GM12878 (cell line): ENCODE measurements at regions not wholly inside any gene's neighbourhood (a gene's known extent, or its start where the extent isn't known, plus 50 kb on each side); places are given as distances from the start of the nearest gene placed in this dataset.

Experiments used
- ATAC-seq: fragments of 200-7000 bp; cut with Tn5 transposase; 3 replicates; pipeline ENCODE4 v1.9.1; 2020; ENCODE audit warnings: mild to moderate bottlenecking, moderate library complexity
- BruUV-seq: library from RNA; stranded (reverse); fragments of 400-500 nt; replicated peaks from 2 replicates; lab custom pipeline; 2021; lab: Mats Ljungman, UMichigan
- CTCF ChIA-PET: fragments of 300-600 bp; sonication (Branson Sonifier 250); formaldehyde crosslinking; extraction: SDS; loops from one replicate; lab custom pipeline; 2021; ENCODE audit warnings: inconsistent platforms; lab: Yijun Ruan, JAX
- POLR2A ChIA-PET: fragments of 350-600 bp; formaldehyde crosslinking; extraction: SDS; loops from one replicate; lab custom pipeline; 2021; ENCODE audit warnings: inconsistent platforms; lab: Charles Lee
- RAD21 ChIA-PET: fragments of 300-600 bp; sonication (Branson Sonifier 250); formaldehyde crosslinking; loops from one replicate; lab custom pipeline; 2023; ENCODE audit warnings: antibody characterized with exemption; ENCODE audit not compliant: unreplicated experiment; lab: Charles Lee
- SMC1A ChIA-PET: fragments of 300-600 bp; sonication (Branson Sonifier 250); formaldehyde crosslinking; loops from one replicate; lab custom pipeline; 2023; ENCODE audit not compliant: unreplicated experiment, uncharacterized antibody; lab: Charles Lee
- DNase-seq: peaks from one replicate; pipeline ENCODE4 v3.0.0-alpha.2; 2011; ENCODE audit warnings: low read depth, low spot score
- FAIRE-seq: peaks from 3 replicates; lab custom pipeline; 2011; peaks lifted over from hg19 to GRCh38; lab: Jason Lieb, UNC
- H2AFZ ChIP-seq: 2 replicates; pipeline ENCODE4 v1.6.0; 2011; ENCODE audit warnings: low read depth, low read length, control low read depth; ENCODE audit not compliant: control insufficient read depth
- H3K27ac ChIP-seq: 2 replicates; pipeline ENCODE4 v1.5.1; 2011; ENCODE audit warnings: control low read depth; ENCODE audit not compliant: control insufficient read depth, insufficient read depth
- H3K27me3 ChIP-seq, 2 experiments: replicated peaks in 1 of 2; 2 replicates each; pipeline versions ENCODE4 v1.6.0 to v1.6.1; 2011; ENCODE audit warnings: low read length in 1 of 2; ENCODE audit not compliant: control insufficient read depth in 2 of 2, insufficient read depth in 2 of 2
- H3K36me3 ChIP-seq, 2 experiments: 2 replicates each; pipeline ENCODE4 v1.5.1; 2011; ENCODE audit warnings: low read length in 1 of 2; ENCODE audit not compliant: control insufficient read depth in 2 of 2, insufficient read depth in 2 of 2
- H3K4me1 ChIP-seq: 2 replicates; pipeline ENCODE4 v1.6.1; 2011; ENCODE audit warnings: mild to moderate bottlenecking, low read length, moderate library complexity, mixed read lengths; ENCODE audit not compliant: control insufficient read depth, insufficient read depth
- H3K4me2 ChIP-seq: 2 replicates; pipeline ENCODE4 v1.6.0; 2011; ENCODE audit warnings: control low read depth; ENCODE audit not compliant: control insufficient read depth, insufficient read depth
- H3K4me3 ChIP-seq: fragments of 200-600 bp; sonication (generic); 2 replicates; pipeline ENCODE4 v1.5.1; 2016
- H3K79me2 ChIP-seq: 2 replicates; pipeline ENCODE4 v1.6.0; 2011; ENCODE audit warnings: low read length; ENCODE audit not compliant: control insufficient read depth, insufficient read depth
- H3K9ac ChIP-seq: 2 replicates; pipeline ENCODE4 v1.8.0; 2011; ENCODE audit warnings: low read length, control low read depth, mixed read lengths; ENCODE audit not compliant: control insufficient read depth, insufficient read depth
- H3K9me3 ChIP-seq: replicated peaks from 3 replicates; pipeline ENCODE4 v1.5.1; 2011; ENCODE audit warnings: mild to moderate bottlenecking, low read length; ENCODE audit not compliant: control insufficient read depth, insufficient read depth
- H4K20me1 ChIP-seq: 2 replicates; pipeline ENCODE4 v1.6.0; 2011; ENCODE audit not compliant: control insufficient read depth, insufficient read depth
- CHD2 ChIP-seq: IDR thresholded peaks from 2 replicates; pipeline ENCODE4 v1.6.1; 2011; ENCODE audit warnings: low read depth, low read length, improper control_type of control experiment, borderline replicate concordance
- CREB1 ChIP-seq: IDR thresholded peaks from 2 replicates; pipeline ENCODE4 v1.6.1; 2012; ENCODE audit warnings: low read depth, mild to moderate bottlenecking, inconsistent platforms
- CREM ChIP-seq: IDR thresholded peaks from 2 replicates; pipeline ENCODE4 v1.6.1; 2014; ENCODE audit warnings: antibody characterized with exemption, low read depth
- ETV6 ChIP-seq, 2 experiments: fragments of 450-650 bp in 1 of 2; IDR thresholded peaks in 1 of 2; conservative IDR thresholded peaks in 1 of 2; 2 replicates each; pipeline ENCODE4 v1.6.1; 2014; ENCODE audit warnings: antibody characterized with exemption in 1 of 2, borderline replicate concordance in 1 of 2, low read depth in 1 of 2, mild to moderate bottlenecking in 1 of 2, moderate library complexity in 1 of 2
- HDAC2 ChIP-seq: fragments of 200-600 bp; sonication (generic); IDR thresholded peaks from 2 replicates; pipeline ENCODE4 v1.6.1; 2017
- HDGF ChIP-seq: fragments of 450-650 bp; IDR thresholded peaks from 2 replicates; pipeline ENCODE4 v1.6.1; 2016; ENCODE audit warnings: antibody characterized with exemption
- IRF3 ChIP-seq: fragments of 450-650 bp; IDR thresholded peaks from 2 replicates; pipeline ENCODE4 v1.6.1; 2014; ENCODE audit warnings: mild to moderate bottlenecking
- KAT2A ChIP-seq: conservative IDR thresholded peaks from 2 replicates; pipeline ENCODE4 v1.6.1; 2011; ENCODE audit warnings: low read depth, low read length; ENCODE audit not compliant: control insufficient read depth
- NBN ChIP-seq: fragments of 450-650 bp; IDR thresholded peaks from 2 replicates; pipeline ENCODE4 v1.6.1; 2016
- NFYA ChIP-seq: IDR thresholded peaks from 2 replicates; pipeline ENCODE4 v1.6.1; 2011; ENCODE audit warnings: low read depth, mild to moderate bottlenecking, low read length, improper control_type of control experiment, borderline replicate concordance
- NRF1 ChIP-seq: conservative IDR thresholded peaks from 2 replicates; pipeline ENCODE4 v1.6.1; 2011; ENCODE audit warnings: mild to moderate bottlenecking, low read depth, low read length, improper control_type of control experiment
- RELA ChIP-seq: fragments of 450-650 bp; IDR thresholded peaks from 2 replicates; pipeline ENCODE4 v1.8.0; 2014; ENCODE audit warnings: borderline replicate concordance; ENCODE audit not compliant: partially characterized antibody
- RELB ChIP-seq: fragments of 450-650 bp; IDR thresholded peaks from 2 replicates; pipeline ENCODE4 v1.6.1; 2017; ENCODE audit warnings: low read depth, mild to moderate bottlenecking, moderate library complexity
- SIN3A ChIP-seq: IDR thresholded peaks from 2 replicates; pipeline ENCODE4 v1.6.1; 2012; ENCODE audit warnings: low read depth, low read length, improper control_type of control experiment
- TCF7 ChIP-seq: IDR thresholded peaks from 2 replicates; pipeline ENCODE4 v1.6.1; 2014; ENCODE audit warnings: antibody characterized with exemption, borderline replicate concordance
- WGBS: methylation state at CpG from one replicate; pipeline ENCODE4 v1.1.6; 2016; ENCODE audit warnings: low lambda C conversion rate; ENCODE audit not compliant: insufficient replicate concordance, insufficient coverage; ENCODE audit errors: missing lambda C conversion rate; 5-methylcytosine and 5-hydroxymethylcytosine counted together
- in situ Hi-C: fragments of 300-500 bp; cut with MboI; formaldehyde crosslinking; loops from 9 replicates; pipeline ENCODE4 v1.14.3; 2018; ENCODE audit warnings: mixed read lengths
- intact Hi-C: fragments of 100-400 bp; cut with micrococcal nuclease; formaldehyde crosslinking; loops from one replicate; pipeline ENCODE4 v1.14.2; 2022; ENCODE audit not compliant: unreplicated experiment
- TF ChIP-seq, protein P1 (sequence below): IDR thresholded peaks from 2 replicates; pipeline ENCODE4 v1.6.1; 2012; ENCODE audit warnings: low read depth, low read length, improper control_type of control experiment

- ChIA-PET SMC1A (interaction anchor here (0.6 to 1.0 kb wide), 3 partner anchors 14 to 325 kb away, joined by 3 to 6 read pairs (median 3); no protein-coding TSS in a partner anchor), RAD21 (interaction anchor here (0.6 to 1.8 kb wide), 4 partner anchors 14 to 232 kb away, joined by 3 to 4 read pairs (median 4); no protein-coding TSS in a partner anchor), CTCF (interaction anchor here (1.3 kb wide), 1 partner anchor 327 kb away, joined by 4 read pairs; no protein-coding TSS in a partner anchor), POLR2A (no interaction called here)
- Histone ChIP-seq H3K36me3 (no peaks in the 10 kb centered on the region), H3K4me3 (no peak overlapping the region), H3K9ac (no peak overlapping the region), H3K4me2 (no peak overlapping the region), H3K79me2 (no peaks in the 10 kb centered on the region), H2AFZ (no peak overlapping the region), H3K27ac (no peak overlapping the region; the same call in 1 of the 2 replicates), H3K27me3 (no peaks in the 10 kb centered on the region), H3K9me3 (peaks cover 5% of the 10 kb centered on the region; the same call in 2 of the 3 replicates), H3K4me1 (peaks cover 18% of the 10 kb centered on the region), H4K20me1 (no peaks in the 10 kb centered on the region)
- ATAC-seq (no peak), DNase-seq (no peak), FAIRE-seq (no peak)
- intact Hi-C loops = loop anchor here (5.0 kb wide), 1 partner anchor 70 kb away; no protein-coding TSS in a partner anchor
- BruUV-seq = no TSS peak
- no peak for TF ChIP-seq IRF3
- TF ChIP-seq, protein P1, sequence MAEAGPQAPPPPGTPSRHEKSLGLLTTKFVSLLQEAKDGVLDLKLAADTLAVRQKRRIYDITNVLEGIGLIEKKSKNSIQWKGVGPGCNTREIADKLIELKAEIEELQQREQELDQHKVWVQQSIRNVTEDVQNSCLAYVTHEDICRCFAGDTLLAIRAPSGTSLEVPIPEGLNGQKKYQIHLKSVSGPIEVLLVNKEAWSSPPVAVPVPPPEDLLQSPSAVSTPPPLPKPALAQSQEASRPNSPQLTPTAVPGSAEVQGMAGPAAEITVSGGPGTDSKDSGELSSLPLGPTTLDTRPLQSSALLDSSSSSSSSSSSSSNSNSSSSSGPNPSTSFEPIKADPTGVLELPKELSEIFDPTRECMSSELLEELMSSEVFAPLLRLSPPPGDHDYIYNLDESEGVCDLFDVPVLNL = no peak
- TF ChIP-seq ETV6 (conservative IDR thresholded peaks at IDR 0.05 in 1 of 2, IDR thresholded peaks at IDR 0.05 in 1 of 2; ENCODE audit: borderline replicate concordance in 1 of 2, low read depth in 1 of 2) = no peak
- no peak for TF ChIP-seq HDGF
- no peak for TF ChIP-seq CHD2
- no peak for TF ChIP-seq SIN3A
- TF ChIP-seq RELB = no peak
- no peak for TF ChIP-seq KAT2A
- no peak for TF ChIP-seq RELA
- TF ChIP-seq CREB1 = no peak
- TF ChIP-seq NFYA = no peak
- TF ChIP-seq NRF1 = no peak
- no peak for TF ChIP-seq CREM
- no peak for TF ChIP-seq NBN
- TF ChIP-seq TCF7 = no peak
- no peak for TF ChIP-seq HDAC2
- 20% methylated on average over 9 of the region's 9 CpGs for WGBS
- in situ Hi-C loops = no loop called here
Measured at GRCh38 chr3:177377166-177377565, 179.9 kb upstream of the TBL1XR1 start.
